LNCaP clone FGC (cell line): ENCODE measurements at regions not wholly inside any gene's neighbourhood (a gene's known extent, or its start where the extent isn't known, plus 50 kb on each side); places are given as distances from the start of the nearest gene placed in this dataset.

Experiments used
- DNase-seq: peaks from one replicate; pipeline ENCODE4 v3.0.0-alpha.2; 2011; ENCODE audit warnings: low read depth
- H3K4me3 ChIP-seq: 2 replicates; pipeline ENCODE4 v1.5.1; 2011; ENCODE audit warnings: mild to moderate bottlenecking, low read depth, low read length, control low read depth
- TF ChIP-seq, protein P1 (sequence below): IDR thresholded peaks from 2 replicates; pipeline ENCODE4 v1.5.1; 2012; ENCODE audit warnings: mild to moderate bottlenecking; ENCODE audit not compliant: control insufficient read depth, insufficient read depth; ENCODE audit errors: extremely low read depth

DNA sequence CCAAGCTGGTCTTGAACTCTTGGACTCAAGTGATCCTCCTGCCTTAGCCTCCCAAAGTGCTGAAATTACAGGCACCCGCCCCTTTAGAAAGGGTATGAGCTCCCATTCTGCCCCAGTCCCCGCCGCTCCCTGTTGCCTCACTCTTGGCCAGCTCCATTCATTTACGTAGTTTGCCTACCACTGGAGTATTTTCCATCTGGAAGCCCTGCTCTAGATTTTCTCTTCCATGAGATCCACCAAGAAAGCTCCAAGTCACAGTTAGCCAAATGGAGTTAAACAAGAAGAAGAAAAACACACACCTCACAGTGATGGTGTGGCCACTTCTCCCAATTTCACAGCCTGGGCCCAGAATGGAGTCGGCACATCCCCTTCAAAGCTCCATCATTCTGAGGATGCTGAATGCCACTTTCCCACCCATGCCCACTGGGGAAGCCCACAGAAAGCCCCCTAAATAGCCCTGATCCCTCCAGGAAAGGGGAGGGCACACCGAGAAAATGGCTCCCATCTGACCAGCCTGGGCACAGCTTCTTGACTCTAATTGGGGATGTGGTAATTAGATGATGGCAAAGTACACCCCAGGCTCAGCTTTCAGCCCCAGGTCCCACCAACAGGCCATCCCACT is 381.2 kb downstream of the MN1 start:
- DNase-seq: no peak
- TF ChIP-seq, protein P1, sequence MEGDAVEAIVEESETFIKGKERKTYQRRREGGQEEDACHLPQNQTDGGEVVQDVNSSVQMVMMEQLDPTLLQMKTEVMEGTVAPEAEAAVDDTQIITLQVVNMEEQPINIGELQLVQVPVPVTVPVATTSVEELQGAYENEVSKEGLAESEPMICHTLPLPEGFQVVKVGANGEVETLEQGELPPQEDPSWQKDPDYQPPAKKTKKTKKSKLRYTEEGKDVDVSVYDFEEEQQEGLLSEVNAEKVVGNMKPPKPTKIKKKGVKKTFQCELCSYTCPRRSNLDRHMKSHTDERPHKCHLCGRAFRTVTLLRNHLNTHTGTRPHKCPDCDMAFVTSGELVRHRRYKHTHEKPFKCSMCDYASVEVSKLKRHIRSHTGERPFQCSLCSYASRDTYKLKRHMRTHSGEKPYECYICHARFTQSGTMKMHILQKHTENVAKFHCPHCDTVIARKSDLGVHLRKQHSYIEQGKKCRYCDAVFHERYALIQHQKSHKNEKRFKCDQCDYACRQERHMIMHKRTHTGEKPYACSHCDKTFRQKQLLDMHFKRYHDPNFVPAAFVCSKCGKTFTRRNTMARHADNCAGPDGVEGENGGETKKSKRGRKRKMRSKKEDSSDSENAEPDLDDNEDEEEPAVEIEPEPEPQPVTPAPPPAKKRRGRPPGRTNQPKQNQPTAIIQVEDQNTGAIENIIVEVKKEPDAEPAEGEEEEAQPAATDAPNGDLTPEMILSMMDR: no peak
- H3K4me3 ChIP-seq: no peak overlapping the region

DNA sequence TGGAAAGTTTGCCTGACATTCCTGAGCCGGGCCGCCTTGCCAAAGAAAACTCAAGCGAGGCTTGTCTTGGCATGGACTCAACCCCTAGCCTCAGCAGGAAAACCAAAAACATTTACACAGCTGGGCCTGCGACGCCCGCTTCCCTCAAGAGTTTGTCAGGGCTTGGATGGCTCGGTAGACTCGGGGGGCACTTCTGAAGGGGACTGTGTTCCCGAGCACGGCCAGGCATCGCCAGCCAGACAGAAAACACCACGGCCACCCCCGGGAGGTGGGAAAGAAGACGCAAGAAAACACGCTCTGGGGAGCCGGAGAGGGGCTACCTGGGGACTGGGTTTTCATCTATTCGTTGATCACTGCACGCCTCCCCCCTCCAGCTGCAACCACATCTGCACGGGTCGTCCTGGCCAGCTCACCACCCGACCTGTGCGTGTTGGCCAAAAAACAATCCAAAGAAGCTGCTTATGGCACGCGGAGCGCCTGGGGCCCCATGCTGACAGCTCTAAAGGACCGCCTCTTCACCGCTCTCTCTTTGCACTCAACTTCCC is 380.7 kb downstream of the MN1 start:
- no peak overlapping the region for H3K4me3 ChIP-seq
- DNase-seq: peak; percentile 61
- TF ChIP-seq, protein P1: no peak

DNA sequence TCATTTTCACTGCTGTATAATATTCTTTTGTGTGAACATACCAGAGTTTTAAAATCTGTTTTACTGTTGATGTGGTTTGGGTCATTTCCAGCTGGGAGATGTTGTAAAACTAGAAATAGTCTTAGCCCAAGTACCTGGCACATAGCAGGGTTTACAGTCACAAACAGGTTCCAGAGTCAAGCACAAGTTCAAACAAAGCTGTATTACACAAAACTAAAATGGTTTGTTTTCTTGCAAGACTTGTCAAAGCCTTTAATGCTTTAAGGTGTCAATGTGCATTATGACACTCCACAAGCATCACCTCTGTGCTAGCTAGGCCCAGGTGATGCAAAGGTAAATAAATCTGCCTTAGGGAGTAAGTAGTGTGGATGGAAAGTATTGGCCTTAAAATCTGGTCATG is 379.1 kb downstream of the MN1 start:
- TF ChIP-seq, protein P1: no peak
- DNase-seq: no peak
- H3K4me3 ChIP-seq: no peak overlapping the region

DNA sequence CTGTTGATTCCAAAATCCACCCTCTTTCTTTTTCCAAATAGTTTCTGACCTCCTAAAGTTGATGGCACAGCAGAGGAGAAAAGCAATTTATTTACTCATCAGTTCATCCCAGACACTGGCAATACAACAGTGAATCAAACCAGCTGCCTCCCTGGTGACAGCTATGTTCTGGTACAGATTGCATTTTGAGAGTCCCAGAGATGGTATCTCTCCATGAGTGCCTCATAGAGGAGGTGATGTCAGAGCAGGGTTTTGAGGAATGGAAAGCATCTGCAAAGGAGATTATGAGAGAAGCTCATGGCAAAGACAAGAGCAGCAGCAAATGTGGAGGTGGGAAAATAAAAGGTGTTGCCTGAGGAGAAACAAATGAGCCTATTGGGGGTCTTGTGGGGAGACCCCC is 377.2 kb downstream of the MN1 start:
- no peak overlapping the region for H3K4me3 ChIP-seq
- TF ChIP-seq, protein P1: no peak
- no peak for DNase-seq

DNA sequence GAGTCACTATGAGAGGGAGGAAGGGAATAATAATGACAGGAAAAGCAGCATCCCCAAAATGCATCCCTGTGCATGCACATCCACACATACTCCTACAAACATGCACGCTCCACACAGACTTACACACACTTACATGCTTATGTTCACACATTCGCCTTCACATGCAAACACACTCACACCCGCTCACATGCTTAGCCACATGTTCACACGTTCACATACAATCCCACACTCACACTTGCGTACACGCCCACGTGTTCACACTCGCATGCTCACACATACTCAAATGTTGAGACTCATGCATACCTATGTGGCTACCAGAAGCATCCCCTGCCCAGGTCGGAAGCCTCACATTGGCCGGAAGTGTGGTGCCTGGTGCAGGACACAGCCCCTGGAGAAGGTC is 372.1 kb downstream of the MN1 start:
- TF ChIP-seq, protein P1: no peak
- no peak for DNase-seq
- no peak overlapping the region for H3K4me3 ChIP-seq

DNA sequence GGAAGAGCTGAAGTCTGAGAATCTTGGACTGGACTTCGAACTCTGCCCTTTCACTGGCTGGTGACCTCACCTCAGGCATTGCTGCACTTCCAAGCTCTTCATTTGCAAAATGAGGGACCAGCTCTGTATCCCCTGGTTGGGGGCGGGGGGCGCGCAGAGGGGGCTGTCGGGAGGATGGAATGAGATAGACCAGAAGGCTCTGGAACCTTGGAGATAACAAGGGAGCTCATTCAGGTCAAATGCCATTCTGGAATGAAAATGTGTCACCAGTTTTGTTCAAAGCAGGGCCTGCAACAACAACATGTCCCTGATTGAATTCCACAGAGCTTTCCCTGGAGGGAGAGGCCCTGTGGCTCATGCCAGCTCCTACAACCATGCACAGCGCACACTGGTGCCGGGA is 370.5 kb downstream of the MN1 start:
- no peak for DNase-seq
- TF ChIP-seq, protein P1: no peak
- no peak overlapping the region for H3K4me3 ChIP-seq

DNA sequence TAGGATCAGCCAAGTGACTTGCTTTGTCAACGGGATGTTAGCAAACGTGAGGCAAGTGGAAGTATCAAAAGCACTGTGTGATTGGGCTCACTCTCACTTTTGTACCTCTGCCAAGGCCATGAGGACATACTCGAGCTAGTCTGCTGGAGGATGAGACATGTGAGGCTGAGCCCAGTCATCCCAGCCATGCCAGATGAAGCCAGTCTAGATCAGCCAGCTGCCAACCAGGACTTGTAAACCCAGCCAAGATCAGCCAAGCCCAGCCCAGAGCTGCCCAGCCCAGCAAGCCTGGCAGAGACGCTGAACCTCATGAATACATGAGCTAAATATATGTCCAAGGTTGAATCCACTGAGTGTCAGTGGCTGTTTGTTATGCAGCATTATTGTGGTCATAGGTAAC is 369.7 kb downstream of the MN1 start:
- TF ChIP-seq, protein P1: no peak
- no peak for DNase-seq
- H3K4me3 ChIP-seq: no peak overlapping the region
